H1 (cell line): ENCODE measurements at regions not wholly inside any gene's neighbourhood (a gene's known extent, or its start where the extent isn't known, plus 50 kb on each side); places are given as distances from the start of the nearest gene placed in this dataset.

Source experiments
- POLR2A ChIP-seq, 2 experiments: IDR thresholded peaks; 1 replicate in 1 of 2; 2 replicates in 1 of 2; pipeline ENCODE4 v1.6.1; 2011; ENCODE audit warnings: low read depth in 2 of 2, low read length in 2 of 2, mild to moderate bottlenecking in 2 of 2; ENCODE audit errors: control extremely low read depth in 1 of 2
- POLR2AphosphoS5 ChIP-seq: IDR thresholded peaks from 2 replicates; pipeline ENCODE4 v1.6.1; 2011; ENCODE audit warnings: low read depth, low read length

GRCh38 chr4:137025484-137026059 lies 506.7 kb downstream of the PCDH18 start:
- TF ChIP-seq POLR2AphosphoS5 (no peak), POLR2A (IDR thresholded peaks at IDR 0.05; ENCODE audit: control extremely low read depth in 1 of 2, low read depth in 2 of 2, low read length in 2 of 2) (no peak)
